Mesothelial cell of epicardium (in vitro differentiated cells): ENCODE measurements at regions not wholly inside any gene's neighbourhood (a gene's known extent, or its start where the extent isn't known, plus 50 kb on each side); places are given as distances from the start of the nearest gene placed in this dataset.

Source experiments
- DNase-seq, 2 experiments: peaks; one replicate each; pipeline ENCODE4 v3.0.0; 2021; ENCODE audit warnings: low spot score in 2 of 2; ENCODE audit not compliant: unreplicated experiment in 2 of 2
- H3K27ac Mint-ChIP-seq: 2 replicates; pipeline ENCODE4 v1.8.0; 2021; ENCODE audit warnings: mixed read lengths
- H3K27me3 Mint-ChIP-seq: 2 replicates; pipeline ENCODE4 v1.8.0; 2021; ENCODE audit warnings: low read depth, mixed read lengths
- H3K36me3 Mint-ChIP-seq: 2 replicates; pipeline ENCODE4 v1.8.0; 2021; ENCODE audit warnings: mixed read lengths
- H3K4me1 Mint-ChIP-seq: 2 replicates; pipeline ENCODE4 v1.8.0; 2021; ENCODE audit warnings: mixed read lengths
- H3K4me3 Mint-ChIP-seq: 2 replicates; pipeline ENCODE4 v1.8.0; 2021; ENCODE audit warnings: mild to moderate bottlenecking, moderate library complexity, mixed read lengths
- H3K9me3 Mint-ChIP-seq: 2 replicates; pipeline ENCODE4 v1.8.0; 2021; ENCODE audit warnings: mixed read lengths
- TF ChIP-seq, protein P1 (sequence below): fragments of 200-600 bp; sonication (generic); IDR thresholded peaks from one replicate; pipeline ENCODE4 v1.5.0; 2021; ENCODE audit warnings: antibody characterized with exemption; ENCODE audit not compliant: unreplicated experiment

- Mint-ChIP-seq H3K4me1 (no peaks in the 10 kb centered on the region), H3K27me3 (peaks cover 4% of the 10 kb centered on the region), H3K27ac (no peak overlapping the region), H3K36me3 (no peaks in the 10 kb centered on the region), H3K9me3 (peaks cover 4% of the 10 kb centered on the region), H3K4me3 (no peak overlapping the region)
- TF ChIP-seq, protein P1, sequence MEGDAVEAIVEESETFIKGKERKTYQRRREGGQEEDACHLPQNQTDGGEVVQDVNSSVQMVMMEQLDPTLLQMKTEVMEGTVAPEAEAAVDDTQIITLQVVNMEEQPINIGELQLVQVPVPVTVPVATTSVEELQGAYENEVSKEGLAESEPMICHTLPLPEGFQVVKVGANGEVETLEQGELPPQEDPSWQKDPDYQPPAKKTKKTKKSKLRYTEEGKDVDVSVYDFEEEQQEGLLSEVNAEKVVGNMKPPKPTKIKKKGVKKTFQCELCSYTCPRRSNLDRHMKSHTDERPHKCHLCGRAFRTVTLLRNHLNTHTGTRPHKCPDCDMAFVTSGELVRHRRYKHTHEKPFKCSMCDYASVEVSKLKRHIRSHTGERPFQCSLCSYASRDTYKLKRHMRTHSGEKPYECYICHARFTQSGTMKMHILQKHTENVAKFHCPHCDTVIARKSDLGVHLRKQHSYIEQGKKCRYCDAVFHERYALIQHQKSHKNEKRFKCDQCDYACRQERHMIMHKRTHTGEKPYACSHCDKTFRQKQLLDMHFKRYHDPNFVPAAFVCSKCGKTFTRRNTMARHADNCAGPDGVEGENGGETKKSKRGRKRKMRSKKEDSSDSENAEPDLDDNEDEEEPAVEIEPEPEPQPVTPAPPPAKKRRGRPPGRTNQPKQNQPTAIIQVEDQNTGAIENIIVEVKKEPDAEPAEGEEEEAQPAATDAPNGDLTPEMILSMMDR = no peak
- no peak for DNase-seq
These were observed 447.5 kb upstream of the KIRREL3 start for GRCh38 chr11:127448101-127448500.

DNA sequence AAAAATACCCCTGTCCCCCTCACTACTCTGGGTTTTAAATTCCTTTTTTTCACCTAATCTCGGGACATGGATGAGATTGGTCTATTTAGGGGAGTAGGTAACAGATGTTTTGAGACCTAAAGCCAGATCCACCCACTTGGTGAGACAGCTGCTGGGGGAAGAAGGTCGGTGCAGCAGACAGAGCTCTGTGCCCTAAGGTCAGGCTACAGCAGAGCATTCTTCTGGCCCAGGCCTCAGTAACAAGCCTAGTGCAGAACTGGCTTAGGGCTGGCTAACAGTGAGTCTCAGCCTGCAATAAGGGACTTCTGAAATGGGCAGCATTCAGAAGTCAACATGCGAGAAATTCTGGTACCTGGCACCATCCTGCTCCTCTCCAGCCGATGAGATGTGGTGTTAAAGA, 444.9 kb upstream of the KIRREL3 start:
- no peak overlapping the region for H3K27ac Mint-ChIP-seq
- H3K27me3 Mint-ChIP-seq = peaks cover 10% of the 10 kb centered on the region
- no peak overlapping the region for H3K4me3 Mint-ChIP-seq
- TF ChIP-seq, protein P1 = no peak
- no peaks in the 10 kb centered on the region for H3K4me1 Mint-ChIP-seq
- no peak for DNase-seq
- H3K36me3 Mint-ChIP-seq = no peaks in the 10 kb centered on the region
- H3K9me3 Mint-ChIP-seq = peaks cover 4% of the 10 kb centered on the region

DNA sequence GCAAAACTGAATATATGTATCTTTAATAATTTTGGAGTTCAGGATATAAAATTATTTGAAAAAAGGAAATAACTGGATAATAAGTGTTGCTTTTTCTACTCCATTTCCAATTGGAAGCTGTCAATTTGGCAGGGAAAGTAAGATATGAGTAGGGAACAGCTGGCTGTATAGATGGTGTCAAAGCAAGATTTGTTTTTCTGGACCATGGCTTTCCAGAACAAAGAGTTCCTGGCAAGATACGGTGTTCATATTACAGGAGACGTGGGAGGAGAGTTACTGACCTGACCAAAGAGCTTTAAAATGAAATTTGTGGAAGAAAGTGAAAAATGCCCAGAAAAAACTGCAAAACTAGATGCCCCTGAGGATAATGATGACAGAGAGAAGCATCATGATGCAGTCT, 442.7 kb upstream of the KIRREL3 start:
- Mint-ChIP-seq H3K27me3 (peaks cover 15% of the 10 kb centered on the region), H3K4me3 (no peak overlapping the region), H3K27ac (no peak overlapping the region), H3K4me1 (no peaks in the 10 kb centered on the region), H3K9me3 (no peaks in the 10 kb centered on the region), H3K36me3 (no peaks in the 10 kb centered on the region)
- TF ChIP-seq, protein P1 = no peak
- no peak for DNase-seq

GRCh38 chr11:127440616-127441015, 440.0 kb upstream of the KIRREL3 start:
- TF ChIP-seq, protein P1 = no peak
- peaks cover 17% of the 10 kb centered on the region for H3K27me3 Mint-ChIP-seq

GRCh38 chr11:127425281-127425680, 424.7 kb upstream of the KIRREL3 start:
- Mint-ChIP-seq H3K36me3 (no peaks in the 10 kb centered on the region), H3K9me3 (peaks cover 4% of the 10 kb centered on the region), H3K27ac (no peak overlapping the region), H3K27me3 (peaks cover 2% of the 10 kb centered on the region), H3K4me1 (no peaks in the 10 kb centered on the region), H3K4me3 (no peak overlapping the region)
- TF ChIP-seq, protein P1 = no peak
- no peak for DNase-seq

More at GRCh38 chr11:127440616-127441015, 440.0 kb upstream of the KIRREL3 start:
- no peak overlapping the region for H3K4me3 Mint-ChIP-seq
- H3K36me3 Mint-ChIP-seq = no peaks in the 10 kb centered on the region
- no peak for DNase-seq
- no peaks in the 10 kb centered on the region for H3K9me3 Mint-ChIP-seq
- H3K4me1 Mint-ChIP-seq = no peaks in the 10 kb centered on the region
- no peak overlapping the region for H3K27ac Mint-ChIP-seq

GRCh38 chr11:127424661-127425060, 424.1 kb upstream of the KIRREL3 start:
- H3K4me1 Mint-ChIP-seq = no peaks in the 10 kb centered on the region
- TF ChIP-seq, protein P1 = no peak
- peaks cover 2% of the 10 kb centered on the region for H3K27me3 Mint-ChIP-seq
- H3K4me3 Mint-ChIP-seq = no peak overlapping the region
- H3K27ac Mint-ChIP-seq = no peak overlapping the region
- no peaks in the 10 kb centered on the region for H3K36me3 Mint-ChIP-seq
- DNase-seq = no peak
- H3K9me3 Mint-ChIP-seq = peaks cover 4% of the 10 kb centered on the region
